AG20443 (cell line): ENCODE measurements at regions not wholly inside any gene's neighbourhood (a gene's known extent, or its start where the extent isn't known, plus 50 kb on each side); places are given as distances from the start of the nearest gene placed in this dataset.
A peak's percentile ranks its signal among the peaks of the same experiment; 100 is the strongest.
"Not testable (repeated sequence)": the region's sequence is repeated elsewhere in the genome, so short reads cannot be mapped to it uniquely, and the experiment has no call there.

Source experiments
- DNase-seq: peaks from one replicate; pipeline ENCODE4 v3.0.0; 2012; ENCODE audit warnings: low spot score, mixed read lengths

DNA sequence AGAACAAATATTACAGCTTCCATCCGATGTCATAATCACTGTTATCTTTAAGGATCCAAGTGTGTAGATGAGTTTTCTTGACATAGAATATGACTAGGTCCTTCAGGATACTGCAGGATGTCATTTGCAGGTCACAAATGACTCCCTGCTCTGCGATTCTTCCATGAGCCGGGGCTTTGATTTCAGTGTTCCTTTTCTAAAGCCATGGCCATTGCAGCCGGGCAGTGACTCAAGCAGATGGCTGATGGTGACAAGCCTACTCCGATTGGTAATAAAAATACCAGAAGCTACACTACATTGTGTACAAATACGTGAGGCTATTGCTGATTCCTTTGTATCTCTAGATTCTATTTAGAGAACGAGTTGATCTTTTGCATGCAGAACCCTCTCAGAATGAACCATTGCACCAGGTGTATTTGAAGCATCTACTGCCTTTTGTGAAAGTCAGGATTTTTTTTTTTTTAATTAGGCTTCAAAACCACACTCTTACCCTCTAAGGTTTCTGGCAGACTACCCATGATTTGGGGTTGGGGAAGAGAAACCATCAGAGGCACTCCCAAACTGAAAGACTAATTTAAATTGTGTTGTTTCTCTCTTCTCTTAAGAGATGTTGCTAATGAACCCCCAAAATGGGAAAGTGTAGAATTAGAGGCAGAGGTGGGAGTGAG, 271.0 kb upstream of the ADRA1B start:
- DNase-seq: no peak

DNA sequence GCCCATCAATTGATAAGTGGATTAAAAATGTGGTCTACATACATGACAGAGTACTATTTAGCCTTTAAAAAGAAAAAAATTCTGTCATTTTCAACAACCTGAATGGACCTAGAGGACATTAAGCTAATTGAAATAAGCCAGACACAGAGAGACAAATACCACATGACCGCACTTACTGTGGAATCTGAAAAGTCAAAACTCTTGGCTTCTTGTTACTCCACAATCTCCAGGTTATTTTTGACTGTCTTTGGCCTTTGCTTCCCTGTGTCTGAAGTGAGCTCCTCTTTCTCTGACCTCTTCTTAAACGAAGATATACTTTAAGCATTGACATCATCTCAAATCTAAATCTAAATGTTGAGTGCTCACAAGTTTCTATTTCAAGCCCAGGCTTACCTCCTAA, 265.5 kb upstream of the ADRA1B start:
- no peak for DNase-seq

DNA sequence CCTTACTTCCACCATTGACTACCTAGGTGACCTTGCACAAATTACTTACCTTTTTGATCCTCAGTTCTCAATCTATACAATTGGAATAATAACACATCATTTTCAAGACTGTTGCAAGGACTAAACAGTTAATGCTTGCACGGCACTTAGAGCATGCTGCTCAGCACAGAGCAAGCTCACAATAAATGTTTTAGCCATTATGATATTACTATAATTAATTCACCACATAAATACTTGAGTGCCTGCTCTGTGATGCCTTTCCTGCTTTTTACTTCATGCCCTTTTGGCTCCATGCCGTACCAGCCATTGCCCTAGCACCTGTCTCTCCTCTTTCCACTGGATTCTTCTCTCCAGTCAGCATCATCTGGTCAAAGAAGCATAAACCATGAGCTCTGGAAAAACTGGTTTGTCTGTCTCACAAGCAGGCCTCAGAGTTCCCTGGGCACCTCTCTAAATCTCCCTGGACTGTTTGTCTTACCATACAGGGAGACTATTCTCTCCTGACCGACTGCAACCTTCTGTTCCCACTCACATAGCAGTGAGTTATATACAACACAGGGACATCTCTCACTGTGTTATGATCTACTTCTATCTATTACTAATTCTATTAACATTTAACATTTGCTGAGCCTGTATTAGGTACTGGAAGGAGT, 260.4 kb upstream of the ADRA1B start:
- no peak for DNase-seq

DNA sequence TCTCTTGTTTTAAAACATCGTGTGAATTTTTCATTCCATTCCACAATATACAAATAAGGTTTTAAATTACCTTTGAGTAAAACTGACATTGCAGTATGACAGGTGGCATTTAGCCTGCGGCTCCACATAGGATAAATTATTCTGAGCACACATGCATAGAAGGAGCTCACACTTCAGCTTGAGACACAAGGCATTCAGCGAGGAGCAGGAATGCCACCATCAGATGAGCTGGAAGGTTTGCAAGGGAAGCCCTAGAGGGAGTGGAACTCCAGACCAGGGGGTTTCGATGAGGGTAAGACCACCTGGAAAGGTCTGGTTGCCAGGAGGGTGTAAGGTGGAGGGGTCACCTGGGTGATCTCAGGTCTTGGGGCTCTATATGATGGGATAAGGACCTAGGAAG, 259.0 kb upstream of the ADRA1B start:
- DNase-seq: no peak

DNA sequence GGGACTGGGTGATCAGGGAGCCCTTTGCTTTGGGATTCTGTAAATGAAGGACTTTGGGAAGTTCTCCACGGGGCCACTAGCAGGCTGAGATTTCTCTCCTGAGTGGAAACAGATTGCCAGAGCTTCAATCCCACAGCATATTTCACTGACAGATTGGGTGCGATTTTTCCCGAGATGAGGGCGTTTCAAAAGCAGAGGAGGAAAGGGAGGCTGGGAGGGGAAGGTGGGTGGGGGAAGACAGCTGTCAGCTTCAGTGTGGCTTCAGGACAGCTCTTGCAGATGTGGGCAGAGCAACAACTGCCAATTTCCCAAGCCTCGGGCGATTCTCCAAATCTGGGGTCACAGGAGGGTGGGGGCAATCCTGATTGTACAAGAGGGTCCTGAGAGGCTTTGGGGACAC, 258.5 kb upstream of the ADRA1B start:
- DNase-seq: no peak

DNA sequence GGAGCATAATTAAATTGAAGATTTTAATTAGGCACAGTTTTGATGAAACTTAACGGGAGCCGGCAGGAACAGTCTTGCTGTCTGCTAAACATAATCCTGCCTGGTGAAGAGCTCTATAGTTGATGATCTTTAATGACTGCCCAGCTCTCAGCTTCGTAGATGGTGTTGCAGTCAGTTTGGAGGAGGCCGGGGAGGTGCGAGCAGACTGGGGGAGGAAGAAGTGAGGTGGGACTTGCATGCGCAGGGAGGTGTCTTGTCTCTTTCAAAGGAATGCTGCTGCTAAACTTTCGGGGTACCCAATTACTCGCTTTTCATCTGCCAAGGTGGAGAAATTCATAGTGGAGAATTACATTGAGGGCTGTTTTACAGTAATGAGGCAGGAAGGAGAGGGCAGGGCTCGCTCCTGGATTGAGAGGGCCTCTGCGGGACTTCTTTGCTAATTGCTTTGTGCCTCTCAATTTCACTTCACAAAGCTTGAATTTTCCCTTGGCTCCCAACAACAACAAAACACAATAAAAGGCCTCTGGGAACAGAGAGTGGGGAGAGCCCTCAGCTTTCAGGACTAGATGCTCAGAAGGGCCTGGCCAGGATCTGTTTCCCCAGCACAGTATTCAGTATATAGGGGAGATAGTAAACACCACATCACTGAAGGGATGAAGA, 257.9 kb upstream of the ADRA1B start:
- DNase-seq: no peak

DNA sequence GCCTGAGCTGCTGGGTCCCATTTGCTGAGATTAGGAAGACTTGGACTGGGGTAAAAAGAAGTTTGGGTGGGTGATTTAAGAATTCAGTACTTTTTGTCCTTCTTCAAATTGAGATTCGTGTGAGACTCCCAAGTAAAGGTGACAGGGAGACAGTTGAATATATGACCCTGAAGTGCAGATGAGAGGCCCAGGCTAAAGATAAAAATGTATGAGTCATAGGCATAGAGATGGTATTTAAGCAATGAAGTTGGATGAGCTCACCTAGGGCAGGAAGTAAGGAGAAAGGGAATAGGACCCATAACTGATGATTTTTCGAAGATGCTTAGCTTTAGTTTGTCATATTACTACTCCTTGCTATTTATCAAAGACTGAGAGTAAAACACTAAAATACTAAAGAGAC, 255.9 kb upstream of the ADRA1B start:
- DNase-seq: no peak

DNA sequence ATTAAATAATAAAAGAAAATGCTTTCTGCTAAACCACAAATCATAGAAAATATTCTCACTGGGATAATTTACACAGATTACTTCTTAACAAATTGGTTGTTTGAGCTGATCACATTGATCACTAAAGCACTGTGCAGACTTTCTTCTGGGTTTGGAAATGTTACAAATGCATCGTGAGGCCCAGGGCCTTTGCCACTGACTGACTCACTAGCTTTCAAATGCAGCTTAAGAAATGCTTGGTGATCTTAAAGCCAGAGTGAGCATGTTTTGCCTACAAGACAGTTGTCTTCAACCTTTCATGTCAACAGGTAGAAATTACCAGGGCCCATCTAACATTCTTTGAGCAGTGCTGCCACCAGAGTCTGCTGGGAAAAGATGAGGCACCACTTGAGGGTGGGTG, 252.3 kb upstream of the ADRA1B start:
- peak; percentile 61 for DNase-seq

DNA sequence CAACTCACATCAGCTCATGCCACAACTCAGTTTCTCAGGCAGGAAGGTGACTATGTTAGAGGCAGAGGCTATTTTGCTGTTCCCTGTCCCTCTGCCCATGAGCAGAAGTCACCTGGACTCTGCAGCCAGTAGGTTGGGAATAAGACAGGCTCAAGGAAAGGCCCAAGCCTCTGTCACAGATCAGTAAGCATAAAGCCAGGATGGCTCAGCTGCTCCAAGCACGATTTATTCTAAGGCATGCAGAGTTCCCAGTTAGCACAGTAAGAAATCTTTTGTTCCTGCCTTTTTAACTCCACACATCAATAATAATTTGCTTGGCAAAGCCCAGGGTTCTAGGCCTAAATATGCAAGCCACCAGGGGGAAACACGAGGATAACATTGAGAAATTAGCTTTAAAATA, 249.0 kb upstream of the ADRA1B start:
- no peak for DNase-seq

DNA sequence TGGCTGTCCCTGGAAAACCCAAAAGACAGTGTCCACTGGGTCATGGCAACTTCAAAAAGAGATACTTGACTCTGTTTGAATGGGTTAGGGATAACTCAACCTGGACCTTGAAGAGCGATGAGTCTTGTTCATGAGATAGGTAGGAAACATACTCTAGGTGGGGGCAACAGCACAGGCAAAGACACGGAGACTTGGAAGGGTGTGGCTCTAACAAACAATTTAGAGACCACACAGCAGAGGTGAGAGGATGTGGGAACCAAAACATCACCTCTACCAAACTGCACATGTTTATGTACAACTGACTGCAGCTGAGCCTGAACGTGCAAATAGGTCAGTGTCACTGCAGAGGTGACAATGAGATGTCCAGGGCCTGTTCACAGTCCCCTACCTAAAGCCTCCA, 247.7 kb upstream of the ADRA1B start:
- DNase-seq: no peak

DNA sequence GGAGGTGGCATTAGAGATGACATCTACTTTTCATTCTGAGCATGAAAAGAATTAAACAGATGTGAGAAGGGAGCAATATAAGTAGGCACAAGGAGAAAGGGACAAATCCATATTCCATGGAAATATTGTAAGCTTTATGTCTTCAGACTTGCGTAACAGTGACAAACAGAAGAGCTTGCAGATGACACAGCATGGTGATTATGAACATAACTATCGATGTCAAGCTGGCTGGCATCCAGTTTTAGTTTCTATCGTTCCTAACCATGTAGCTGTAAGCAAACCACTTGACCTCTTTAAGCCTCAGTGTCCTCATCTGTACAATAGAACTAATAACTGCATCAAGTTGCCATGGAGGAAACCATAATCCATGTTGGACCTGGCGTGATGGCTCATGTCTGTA, 246.7 kb upstream of the ADRA1B start:
- no peak for DNase-seq

DNA sequence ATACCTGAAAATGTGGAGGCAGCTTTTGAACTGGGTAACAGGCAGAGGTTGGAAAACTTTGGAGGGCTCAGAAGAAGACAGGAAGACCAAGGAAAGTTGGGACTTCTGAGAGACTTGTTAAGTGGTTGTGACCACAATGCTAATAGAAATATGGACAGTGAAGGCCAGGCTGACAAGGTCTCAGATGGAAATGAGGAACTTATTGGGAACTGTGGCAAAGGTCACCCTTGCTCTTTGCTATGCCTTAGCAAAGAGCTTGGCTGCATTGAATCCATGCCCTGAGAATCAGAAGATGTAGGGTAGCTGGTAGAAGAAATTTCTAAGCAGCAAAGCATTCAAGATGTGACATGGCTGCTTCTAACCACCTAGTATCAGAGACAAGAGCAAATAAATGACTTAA, 244.4 kb upstream of the ADRA1B start:
- no peak for DNase-seq

DNA sequence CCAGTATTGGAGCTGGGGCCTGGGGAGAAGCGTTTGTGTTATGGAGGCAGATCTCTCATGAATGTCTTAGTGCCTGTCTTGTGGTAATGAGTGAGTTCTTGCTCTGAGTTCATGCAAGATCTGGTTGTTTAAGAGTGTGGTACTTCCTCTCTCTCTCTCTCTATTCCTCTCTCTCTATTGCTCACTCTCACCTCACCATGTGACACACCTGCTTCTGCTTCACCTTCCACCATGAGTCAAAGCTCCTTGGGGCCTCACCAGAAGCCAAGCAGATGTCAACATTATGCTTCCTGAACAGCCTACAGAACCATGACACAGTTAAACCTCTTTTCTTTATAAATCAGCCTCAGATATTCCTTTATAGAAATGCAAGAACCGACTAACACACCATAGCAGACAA, 242.7 kb upstream of the ADRA1B start:
- DNase-seq: no peak

DNA sequence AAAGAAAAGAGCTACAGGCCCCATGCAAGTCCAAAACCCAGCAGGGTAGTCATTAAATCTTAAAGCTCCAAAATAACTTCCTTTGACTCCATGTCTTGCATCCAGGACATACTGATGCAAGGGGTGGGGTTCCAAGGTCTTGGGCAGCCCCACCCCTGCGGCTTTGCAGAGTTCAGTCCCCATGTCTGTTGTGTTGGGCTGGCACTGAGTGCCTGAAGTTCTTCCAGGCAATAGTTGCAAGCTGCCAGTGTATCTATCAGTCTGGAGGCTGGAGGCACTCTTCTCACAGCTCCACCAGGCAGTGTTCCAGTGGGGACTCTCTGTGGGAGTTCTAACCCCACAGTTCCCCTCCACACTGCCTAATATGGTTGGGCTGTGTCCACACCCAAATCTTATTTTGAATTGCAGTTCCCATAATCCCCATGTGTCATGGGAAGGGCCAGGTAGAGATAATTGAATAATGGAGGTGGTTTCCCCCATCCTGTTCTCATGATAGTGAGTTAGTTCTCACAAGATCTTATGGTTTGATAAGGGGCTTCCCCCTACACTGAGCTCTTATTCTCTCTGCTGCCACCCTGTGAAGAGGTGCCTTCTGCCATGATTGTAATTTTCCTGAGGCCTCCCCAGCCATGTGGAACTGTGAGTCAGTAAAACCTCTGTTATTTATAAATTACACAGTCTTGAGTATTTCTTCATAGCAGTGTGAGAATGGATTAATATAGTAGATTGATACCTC, 237.5 kb upstream of the ADRA1B start:
- DNase-seq: no peak

DNA sequence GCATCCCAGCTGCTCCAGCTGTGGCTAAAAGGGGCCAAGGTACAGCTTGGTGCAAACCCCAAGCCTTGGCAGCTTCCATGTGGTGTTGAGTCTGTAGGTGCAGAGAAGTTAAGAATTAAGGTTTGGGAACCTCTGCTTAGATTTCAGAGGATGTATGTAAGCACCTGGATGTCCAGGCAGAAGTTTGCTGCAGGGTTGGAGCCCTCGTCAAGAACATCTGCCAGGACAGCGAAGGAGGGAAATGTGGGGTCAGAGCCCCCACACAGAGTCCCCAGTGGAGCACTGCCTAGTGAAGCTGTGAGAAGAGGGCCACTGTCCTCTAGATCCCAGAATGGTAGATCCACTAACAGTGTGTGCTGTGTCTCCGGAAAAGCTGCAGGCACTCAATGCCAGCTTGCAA, 236.2 kb upstream of the ADRA1B start:
- DNase-seq: no peak

DNA sequence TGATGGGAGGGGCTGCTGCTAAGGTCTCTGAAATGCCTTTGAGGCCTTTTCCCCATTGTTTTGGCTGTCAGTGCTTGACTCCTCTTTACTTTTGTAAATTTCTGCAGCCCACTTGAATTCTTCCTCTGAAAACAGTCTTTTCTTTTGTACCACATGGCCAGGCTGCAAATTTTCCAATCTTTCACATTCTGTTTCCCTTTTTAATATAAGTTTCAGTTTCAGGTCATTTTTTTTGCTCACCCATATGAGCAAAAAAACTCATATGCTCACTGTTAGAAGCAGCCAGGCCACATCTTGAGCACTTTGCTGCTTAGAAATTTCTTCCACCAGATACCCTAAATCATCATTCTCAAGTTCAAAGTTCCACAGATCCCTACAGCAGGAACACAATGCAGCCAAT, 234.6 kb upstream of the ADRA1B start:
- DNase-seq: no peak

DNA sequence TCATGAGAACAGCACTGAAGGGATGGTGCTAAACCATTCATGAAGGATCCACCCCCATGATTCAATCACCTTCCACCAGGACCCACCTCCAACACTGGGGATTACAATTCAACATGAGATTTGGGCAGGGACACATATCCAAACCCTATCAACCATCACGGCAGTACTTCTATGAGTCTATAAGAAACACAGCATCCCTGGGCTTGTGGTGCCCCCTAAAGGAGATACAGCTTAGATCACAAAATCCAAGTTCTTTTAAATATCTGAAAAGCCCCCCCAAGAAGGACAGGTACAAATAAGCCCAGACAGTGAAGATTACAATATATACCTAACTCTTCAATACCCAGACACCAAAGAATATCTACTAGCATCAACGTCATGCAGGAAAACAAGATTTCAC, 233.7 kb upstream of the ADRA1B start:
- DNase-seq: no peak

DNA sequence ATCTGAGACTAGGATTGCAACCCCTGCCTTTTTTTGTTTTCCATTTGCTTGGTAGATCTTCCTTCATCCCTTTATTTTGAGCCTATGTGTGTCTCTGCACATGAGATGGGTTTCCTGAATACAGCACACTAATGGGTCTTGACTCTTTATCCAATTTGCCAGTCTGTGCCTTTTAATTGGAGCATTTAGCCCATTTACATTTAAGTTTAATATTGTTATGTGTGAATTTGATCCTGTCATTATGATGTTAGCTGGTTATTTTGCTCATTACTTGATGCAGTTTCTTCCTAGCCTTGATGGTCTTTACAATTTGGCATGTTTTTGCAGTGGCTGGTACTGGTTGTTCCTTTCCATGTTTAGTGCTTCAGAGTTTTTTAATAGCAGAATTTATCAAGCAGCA, 228.4 kb upstream of the ADRA1B start:
- DNase-seq: not testable (repeated sequence)

DNA sequence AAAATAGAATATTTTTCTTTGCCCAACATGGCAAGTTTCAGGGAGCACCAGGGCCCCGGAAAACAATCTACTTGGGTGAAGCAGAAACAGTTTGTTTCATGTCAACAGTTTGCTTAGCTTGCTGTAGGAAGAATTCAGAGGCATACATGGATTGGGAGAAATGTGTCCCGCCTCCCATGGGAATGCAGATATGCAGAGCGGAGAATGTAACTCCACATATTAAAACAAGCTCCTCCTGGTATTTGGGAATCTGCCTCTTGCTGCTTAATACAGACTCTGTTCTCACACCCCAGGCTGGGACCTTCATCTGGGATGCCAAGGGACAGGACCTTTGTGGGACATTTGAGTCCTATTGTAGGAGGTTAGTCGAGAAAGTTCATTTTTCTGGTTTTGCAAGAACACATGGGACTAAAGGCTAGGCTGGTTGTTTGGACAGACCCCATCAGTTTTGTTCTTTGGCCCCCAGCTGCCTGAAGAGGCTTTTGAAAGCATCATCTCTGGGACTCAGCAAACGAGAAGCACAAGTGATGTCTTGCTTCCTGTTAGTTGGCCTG, 220.5 kb upstream of the ADRA1B start:
- peak; percentile 3 for DNase-seq

DNA sequence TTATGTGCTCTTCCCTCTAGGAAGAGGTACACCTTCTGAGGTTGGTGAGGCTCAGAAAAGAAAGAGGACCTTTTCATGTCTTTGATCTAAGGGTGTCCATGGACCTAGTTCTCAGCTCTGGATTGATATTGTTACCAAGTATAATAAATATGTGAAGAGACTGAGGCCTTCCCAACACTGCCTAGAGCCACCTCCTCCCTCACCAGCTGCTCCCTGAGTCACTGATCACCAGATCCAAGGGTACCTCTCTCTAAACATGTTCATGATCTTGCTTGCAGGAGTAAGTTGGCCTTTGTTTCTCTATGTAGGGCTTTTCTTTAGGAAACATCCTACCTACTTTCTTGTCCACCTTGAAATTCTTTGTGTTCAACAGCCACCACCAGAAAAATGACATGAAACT, 218.8 kb upstream of the ADRA1B start:
- DNase-seq: peak; percentile 10

DNA sequence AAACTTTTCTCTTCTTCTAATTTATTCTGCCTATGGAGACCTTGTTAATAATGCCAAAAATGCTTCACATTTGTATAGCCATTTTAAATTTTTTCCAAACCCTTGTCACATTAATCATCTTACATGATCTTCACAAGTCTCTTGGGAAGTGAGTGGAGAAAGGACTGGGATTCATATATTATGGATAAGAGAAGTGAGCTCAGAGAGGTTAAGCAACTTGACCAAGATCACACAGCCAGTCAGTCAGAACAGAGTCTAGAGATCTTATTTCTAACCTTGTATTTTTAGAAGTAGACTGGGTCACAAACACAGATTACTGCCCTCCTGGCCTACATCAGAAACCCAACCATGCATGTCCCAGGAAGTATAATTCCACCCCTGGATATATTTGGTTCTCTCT, 218.0 kb upstream of the ADRA1B start:
- DNase-seq: peak; percentile 0

DNA sequence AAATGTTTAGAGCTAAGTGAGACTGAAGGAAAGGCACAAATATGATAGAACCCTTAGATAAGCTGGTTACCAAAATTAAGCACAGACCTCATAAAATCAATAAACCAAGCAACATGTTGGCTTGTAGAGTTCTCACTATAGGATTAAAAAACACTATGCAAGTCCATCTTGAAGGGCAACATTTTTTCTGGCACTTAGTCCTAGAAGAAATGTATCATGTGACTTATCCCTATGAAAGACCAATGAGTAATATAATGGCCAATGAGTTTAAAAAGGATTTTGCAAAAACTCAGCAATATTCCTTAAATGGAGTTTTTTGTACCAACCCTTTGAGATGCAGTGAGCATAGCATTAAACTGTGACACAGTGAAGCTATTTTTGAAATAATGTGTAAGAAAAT, 216.3 kb upstream of the ADRA1B start:
- peak; percentile 0 for DNase-seq

DNA sequence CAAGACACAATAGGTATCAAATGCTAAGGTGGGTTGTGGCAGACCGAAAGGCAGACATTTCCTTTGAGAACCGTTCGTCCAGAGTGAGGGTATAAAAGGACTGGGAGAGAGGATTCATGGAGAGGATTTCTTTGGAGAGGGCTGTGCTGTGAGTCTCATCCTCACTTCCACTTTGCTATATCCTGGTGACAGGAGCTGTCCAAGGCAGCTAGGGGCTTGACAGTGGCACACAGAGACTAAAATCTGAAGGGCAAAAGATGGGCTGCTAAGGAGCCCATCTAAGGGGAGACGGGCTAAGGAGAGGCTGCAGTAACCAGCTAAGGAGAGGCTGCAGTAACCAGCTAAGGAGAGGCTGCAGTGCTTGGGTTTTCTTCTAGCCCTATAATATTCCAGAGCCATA, 214.0 kb upstream of the ADRA1B start:
- no peak for DNase-seq
